HK-2 (cell line): ENCODE measurements at regions not wholly inside any gene's neighbourhood (a gene's known extent, or its start where the extent isn't known, plus 50 kb on each side); places are given as distances from the start of the nearest gene placed in this dataset.

Experiments used
- DNase-seq: peaks from one replicate; pipeline ENCODE4 v3.0.0-alpha.2; 2018; ENCODE audit not compliant: unreplicated experiment

- no peak for DNase-seq
These were observed 188.0 kb upstream of the CDYL start for GRCh38 chr6:4588163-4588562.

GRCh38 chr6:4587171-4587570 is 189.0 kb upstream of the CDYL start:
- DNase-seq = no peak

GRCh38 chr6:4586469-4586859 is 189.7 kb upstream of the CDYL start:
- DNase-seq = no peak

- DNase-seq = no peak
These were observed 190.3 kb upstream of the CDYL start for GRCh38 chr6:4585682-4586468.

GRCh38 chr6:4584801-4585200 is 191.4 kb upstream of the CDYL start:
- DNase-seq = no peak

- DNase-seq = no peak
These were observed 193.4 kb upstream of the CDYL start for GRCh38 chr6:4582506-4583417.

- no peak for DNase-seq
These were observed 194.5 kb upstream of the CDYL start for GRCh38 chr6:4581468-4582385.

- DNase-seq = no peak
These were observed 195.8 kb upstream of the CDYL start for GRCh38 chr6:4580361-4580760.

- DNase-seq = no peak
These were observed 198.8 kb upstream of the CDYL start for GRCh38 chr6:4577406-4577805.

- no peak for DNase-seq
These were observed 200.5 kb upstream of the CDYL start for GRCh38 chr6:4575714-4576113.

GRCh38 chr6:4574007-4574406 is 202.2 kb upstream of the CDYL start:
- DNase-seq = no peak

GRCh38 chr6:4571011-4571410 is 205.2 kb upstream of the CDYL start:
- no peak for DNase-seq

GRCh38 chr6:4568138-4568537 is 208.1 kb upstream of the CDYL start:
- DNase-seq = no peak

GRCh38 chr6:4567141-4567540 is 209.1 kb upstream of the CDYL start:
- no peak for DNase-seq

GRCh38 chr6:4565301-4566250 is 210.6 kb upstream of the CDYL start:
- DNase-seq = no peak

- DNase-seq = no peak
These were observed 211.4 kb upstream of the CDYL start for GRCh38 chr6:4564801-4565271.

- no peak for DNase-seq
These were observed 212.3 kb upstream of the CDYL start for GRCh38 chr6:4563877-4564276.

- no peak for DNase-seq
These were observed 213.0 kb upstream of the CDYL start for GRCh38 chr6:4563156-4563555.

- DNase-seq = no peak
These were observed 214.3 kb upstream of the CDYL start for GRCh38 chr6:4561773-4562400.

- DNase-seq = no peak
These were observed 215.1 kb upstream of the CDYL start for GRCh38 chr6:4561078-4561435.
